NOMO-1 treated with DMSO at 0.1 percent for 48 hours (cell line): ENCODE measurements at regions not wholly inside any gene's neighbourhood (a gene's known extent, or its start where the extent isn't known, plus 50 kb on each side); places are given as distances from the start of the nearest gene placed in this dataset.
"Not testable (repeated sequence)": the region's sequence is repeated elsewhere in the genome, so short reads cannot be mapped to it uniquely, and the experiment has no call there.

Experiments
- DNase-seq: peaks from one replicate; lab custom pipeline; 2025; ENCODE audit not compliant: unreplicated experiment; lab: John Stamatoyannopoulos, UW

DNA sequence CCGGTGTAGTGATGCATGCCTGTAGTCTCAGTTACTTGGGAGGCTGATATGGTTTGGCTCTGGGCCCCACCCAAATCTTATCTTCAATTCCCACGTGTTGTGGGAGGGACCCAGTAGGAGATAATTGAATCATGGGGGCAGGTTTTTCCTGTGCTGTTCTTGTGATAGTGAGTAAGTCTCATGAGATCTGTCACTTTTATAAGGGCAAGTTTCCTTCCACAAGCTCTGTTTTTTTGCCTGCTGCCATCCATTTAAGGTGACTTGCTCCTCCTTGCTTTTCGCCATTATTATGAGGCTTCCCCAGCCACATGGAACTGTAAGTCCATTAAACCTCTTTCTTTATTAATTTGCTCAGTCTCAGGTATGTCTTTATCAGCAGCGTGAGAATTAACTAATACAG lies 566.7 kb upstream of the NECTIN3 start:
- no peak for DNase-seq

- DNase-seq: no peak
Measured at GRCh38 chr3:110506890-110507289, 564.7 kb upstream of the NECTIN3 start.

DNA sequence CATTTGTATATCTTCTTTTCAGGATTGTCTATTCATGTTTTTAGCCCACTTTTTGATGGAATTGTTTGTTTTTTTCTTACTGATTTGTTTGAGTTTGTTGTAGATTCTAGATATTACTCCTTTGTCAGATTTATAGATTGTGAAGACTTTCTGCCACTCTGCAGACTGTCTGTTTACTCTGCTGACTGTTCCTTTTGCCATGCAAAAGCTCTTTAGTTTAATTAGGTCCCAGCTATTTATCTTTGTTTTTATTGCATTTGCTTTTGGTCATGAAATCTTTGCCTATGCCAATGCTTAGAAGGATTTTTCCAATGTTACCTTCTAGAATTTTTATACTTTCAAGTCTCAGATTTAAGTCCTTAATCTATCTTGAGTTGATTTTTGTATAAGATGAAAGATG lies 564.0 kb upstream of the NECTIN3 start:
- not testable (repeated sequence) for DNase-seq

DNA sequence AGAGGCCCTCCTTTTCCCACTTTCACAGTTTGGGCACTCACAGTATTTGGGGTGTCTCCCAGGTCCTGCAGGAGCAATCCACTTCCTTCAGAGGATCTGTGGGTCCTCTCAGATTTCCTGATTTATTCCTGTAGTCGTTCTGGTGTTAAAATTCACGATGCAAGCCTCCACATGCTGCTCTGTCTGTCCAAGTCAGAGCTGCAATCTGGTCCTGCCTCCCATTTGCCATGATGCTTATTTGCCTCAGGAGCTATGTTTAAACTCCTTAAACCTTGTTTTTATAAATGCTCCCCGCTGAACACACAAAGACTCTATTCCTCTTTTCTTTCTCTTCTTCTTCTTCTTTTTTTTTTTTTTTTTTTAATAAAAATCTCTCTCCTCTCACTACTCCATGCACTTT lies 558.7 kb upstream of the NECTIN3 start:
- no peak for DNase-seq

DNA sequence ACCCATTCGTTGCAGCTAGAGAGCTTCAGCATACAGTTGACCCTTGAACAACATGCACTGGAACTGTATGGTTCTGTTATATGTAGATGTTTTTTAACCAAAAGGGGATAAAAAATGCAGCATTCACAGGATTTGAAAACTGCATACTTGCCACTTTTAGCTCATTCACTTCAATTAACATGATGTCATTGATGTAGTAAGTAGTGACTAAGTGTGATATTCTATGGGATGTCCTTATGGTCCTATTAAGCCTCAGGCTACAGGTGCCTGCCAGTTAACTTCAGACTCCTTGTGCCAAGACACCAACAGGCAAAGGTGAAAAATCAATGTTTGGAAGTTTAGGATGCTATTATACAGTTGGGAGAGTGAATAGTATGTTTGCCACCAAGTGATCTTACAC lies 553.6 kb upstream of the NECTIN3 start:
- no peak for DNase-seq

GRCh38 chr3:110519071-110519470 lies 552.5 kb upstream of the NECTIN3 start:
- no peak for DNase-seq

GRCh38 chr3:110521019-110521418 lies 550.6 kb upstream of the NECTIN3 start:
- DNase-seq: no peak

DNA sequence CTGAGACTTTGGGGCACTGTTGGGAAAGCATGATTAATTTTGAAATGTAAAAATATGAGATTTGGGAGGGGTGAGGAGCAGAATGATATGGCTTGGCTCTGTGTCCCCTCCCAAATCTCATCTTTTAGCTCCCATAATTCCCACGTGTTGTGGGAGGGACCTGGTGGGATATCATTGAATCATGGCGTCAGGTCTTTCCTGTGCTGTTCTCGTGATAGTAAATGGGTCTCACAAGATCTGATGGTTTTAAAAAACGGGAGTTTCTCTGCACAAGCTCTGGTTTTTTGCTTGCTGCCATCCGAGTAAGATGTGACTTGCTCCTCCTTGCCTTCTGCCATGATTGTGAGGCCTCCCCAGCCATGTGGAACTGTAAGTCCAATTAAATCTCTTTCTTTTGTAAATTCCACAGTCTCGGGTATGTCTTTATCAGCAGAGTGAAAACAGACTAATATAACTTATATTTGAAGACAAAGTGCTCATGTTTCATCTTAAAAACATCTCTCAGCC lies 546.0 kb upstream of the NECTIN3 start:
- DNase-seq: not testable (repeated sequence)

DNA sequence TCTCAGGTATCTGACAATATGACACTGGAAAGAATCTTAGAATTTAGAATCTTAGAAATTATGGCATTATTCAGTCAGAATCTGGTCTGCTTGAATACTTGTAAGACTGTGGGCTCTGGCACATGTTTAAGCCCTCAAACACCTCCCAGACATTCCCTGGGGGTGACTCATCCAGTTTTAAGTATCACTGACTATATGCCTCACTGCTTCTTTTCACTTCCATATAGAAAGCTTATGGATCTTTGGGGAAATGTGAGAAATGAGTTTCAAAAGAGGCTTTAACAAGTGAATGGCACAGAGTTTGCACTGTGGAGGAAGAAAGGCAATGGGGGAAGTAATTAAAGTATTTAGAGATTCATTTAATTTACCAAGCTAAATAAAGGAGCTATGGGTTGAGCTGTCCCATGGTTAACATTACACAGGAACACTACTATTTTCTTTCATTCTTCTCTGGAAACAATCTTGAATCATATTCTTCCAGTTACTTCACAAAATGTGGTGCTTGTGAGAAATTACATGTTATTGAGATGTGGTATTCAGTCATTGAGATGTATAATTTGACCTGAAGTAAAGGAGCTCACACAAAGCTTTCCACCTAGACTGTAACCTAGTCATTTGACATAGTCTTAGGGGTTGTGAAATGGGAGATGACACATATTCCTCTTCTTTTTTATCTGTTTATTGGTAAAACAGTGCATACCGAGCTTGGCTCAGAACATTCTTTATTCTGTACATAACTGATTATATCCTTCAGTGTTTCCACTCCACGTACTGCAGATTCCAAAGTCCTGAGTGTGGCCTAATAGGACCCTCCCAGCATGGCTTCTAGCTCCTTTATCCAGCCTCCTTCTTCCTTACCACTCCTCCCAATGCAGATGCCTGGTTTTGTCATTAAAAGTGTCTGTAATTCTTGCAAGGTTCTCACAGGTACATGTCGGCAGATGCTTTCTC lies 544.6 kb upstream of the NECTIN3 start:
- DNase-seq: no peak

DNA sequence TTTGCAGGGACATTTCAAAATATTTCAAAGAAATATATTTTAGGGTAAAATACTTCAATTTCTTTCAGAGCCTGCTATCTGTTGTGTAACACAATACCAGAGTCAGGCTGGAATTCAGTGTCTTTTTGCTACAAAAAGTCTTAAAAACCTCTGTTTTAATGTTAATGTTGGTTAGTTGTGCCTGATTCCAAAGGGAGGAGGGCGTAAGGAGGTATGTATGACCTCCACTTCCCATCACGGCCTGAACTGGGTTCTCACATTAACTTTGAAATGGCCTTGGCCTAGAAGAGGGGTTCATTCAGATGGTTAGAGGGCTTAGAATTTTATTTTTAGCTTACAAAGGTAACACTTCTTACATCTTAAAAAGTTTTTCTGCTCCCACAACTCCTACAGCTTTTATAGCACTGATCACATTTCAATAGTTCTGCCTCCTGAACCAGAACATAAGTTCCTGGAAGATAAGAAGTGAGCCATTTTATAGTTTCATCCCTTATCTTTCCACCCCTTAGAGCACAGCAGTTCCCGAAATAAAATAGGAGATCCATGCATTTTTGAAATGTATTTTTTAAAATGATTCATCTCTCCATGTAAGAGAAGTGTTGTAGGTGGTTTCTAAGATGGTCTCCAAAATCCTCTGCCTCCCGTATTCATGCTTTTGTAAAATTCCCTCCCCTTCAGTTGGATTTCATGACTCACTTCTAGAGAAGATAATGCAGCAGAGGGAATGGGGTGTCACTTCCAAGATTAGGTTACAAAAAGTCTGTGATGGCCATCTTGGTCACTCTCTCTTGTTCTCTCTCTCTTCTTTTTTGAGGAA lies 543.1 kb upstream of the NECTIN3 start:
- no peak for DNase-seq

DNA sequence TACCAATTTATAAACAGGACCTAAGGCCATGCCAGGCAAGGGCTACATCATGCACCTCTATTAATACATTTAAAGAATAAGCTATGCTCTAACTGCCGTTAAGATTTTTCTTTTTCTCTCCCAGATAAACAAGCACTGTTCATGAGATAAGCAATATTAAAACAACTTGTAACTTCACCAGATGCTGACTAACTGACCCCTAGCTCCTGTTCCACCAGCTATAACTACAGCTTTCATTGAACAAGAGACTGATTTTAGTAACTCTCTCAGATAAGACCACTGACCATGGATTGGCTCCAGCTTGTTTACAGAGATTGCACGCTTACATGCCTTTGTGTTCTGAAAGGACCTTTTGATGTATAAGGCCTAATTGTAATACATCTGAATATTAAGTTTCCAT lies 540.7 kb upstream of the NECTIN3 start:
- DNase-seq: no peak

- no peak for DNase-seq
Measured at GRCh38 chr3:110533089-110533488, 538.5 kb upstream of the NECTIN3 start.

GRCh38 chr3:110542552-110543150 lies 529.0 kb upstream of the NECTIN3 start:
- DNase-seq: no peak

GRCh38 chr3:110544730-110545129 lies 526.9 kb upstream of the NECTIN3 start:
- no peak for DNase-seq

- DNase-seq: no peak
Measured at GRCh38 chr3:110550511-110550910, 521.1 kb upstream of the NECTIN3 start.

GRCh38 chr3:110562621-110563020 lies 509.0 kb upstream of the NECTIN3 start:
- no peak for DNase-seq

GRCh38 chr3:110564674-110565073 lies 506.9 kb upstream of the NECTIN3 start:
- no peak for DNase-seq

- no peak for DNase-seq
Measured at GRCh38 chr3:110567029-110567428, 504.6 kb upstream of the NECTIN3 start.

DNA sequence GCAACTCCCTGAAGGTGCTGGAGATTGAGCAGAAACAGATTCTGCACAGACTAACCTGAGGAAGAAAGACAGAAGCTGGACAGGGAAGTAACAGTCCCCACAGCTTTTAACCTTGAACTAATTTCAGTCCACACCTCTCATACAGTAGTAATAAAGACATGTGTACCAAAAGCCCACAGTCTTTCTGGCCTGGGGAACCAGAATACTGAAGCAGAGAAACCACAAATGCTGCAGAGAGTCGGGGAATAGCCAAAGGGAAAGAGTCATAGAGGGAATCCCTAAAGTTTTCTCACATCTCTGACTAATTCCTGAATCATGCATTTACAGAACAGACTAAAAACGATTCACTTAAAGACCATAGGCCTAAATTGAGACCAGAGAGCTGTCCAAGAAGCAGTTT lies 503.4 kb upstream of the NECTIN3 start:
- no peak for DNase-seq

DNA sequence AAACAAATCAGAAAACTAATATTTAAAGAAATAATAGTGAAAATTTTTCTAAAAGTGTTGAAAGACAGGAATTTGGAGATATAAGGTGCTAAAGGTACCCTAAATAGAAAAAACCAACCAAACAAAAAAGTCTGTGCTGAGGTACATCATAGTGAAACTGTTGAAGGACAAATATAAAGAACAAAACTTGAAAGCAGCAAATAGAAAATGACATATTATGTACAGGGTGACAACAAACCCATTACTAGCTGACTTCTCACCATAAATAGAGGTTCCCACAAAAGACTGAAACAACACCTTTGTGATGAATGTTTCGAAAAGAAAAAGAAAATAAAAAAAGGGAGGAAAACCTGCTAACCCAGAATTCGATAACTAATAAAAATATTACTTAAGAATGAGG lies 502.5 kb upstream of the NECTIN3 start:
- no peak for DNase-seq

GRCh38 chr3:110575702-110576101 lies 495.9 kb upstream of the NECTIN3 start:
- DNase-seq: no peak
